H1 (cell line): ENCODE measurements at regions not wholly inside any gene's neighbourhood (a gene's known extent, or its start where the extent isn't known, plus 50 kb on each side); places are given as distances from the start of the nearest gene placed in this dataset.

Source experiments
- CHD7 ChIP-seq: fragments of 300-600 bp; sonication (generic); IDR thresholded peaks from 2 replicates; pipeline ENCODE4 v1.7.1; 2012; ENCODE audit warnings: low read length, moderate library complexity, mild to moderate bottlenecking, inconsistent platforms; ENCODE audit not compliant: insufficient replicate concordance
- GABPA ChIP-seq: IDR thresholded peaks from 2 replicates; pipeline ENCODE4 v1.6.1; 2011; ENCODE audit warnings: mild to moderate bottlenecking, low read length, moderate library complexity, borderline replicate concordance; ENCODE audit not compliant: insufficient read depth
- SP2 ChIP-seq: IDR thresholded peaks from 2 replicates; pipeline ENCODE4 v1.6.1; 2012; ENCODE audit warnings: mild to moderate bottlenecking, low read length, inconsistent platforms
- TAF1 ChIP-seq: IDR thresholded peaks from 2 replicates; pipeline ENCODE4 v1.6.1; 2011; ENCODE audit warnings: mild to moderate bottlenecking, low read depth, low read length

DNA sequence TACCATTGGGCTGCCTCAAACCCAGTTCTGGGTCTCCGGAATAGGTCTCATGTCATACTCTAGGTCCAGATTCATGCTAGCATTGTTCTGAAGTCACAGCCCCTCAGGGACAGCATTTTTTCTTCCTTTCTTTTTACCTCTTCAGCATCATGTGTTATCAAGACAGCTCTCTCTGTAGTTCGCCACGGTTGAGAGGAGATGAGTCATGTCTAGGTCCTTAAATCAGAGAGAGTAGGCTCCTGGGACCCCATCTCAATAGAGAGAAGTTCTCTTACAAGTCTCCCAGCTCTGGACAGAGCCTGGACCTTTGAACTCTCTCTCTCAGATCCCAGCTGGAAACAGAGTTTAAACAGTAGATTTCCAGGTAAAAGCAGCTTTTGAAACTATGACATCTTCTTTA lies 332.4 kb upstream of the CD180 start (continued):
- TF ChIP-seq CHD7 (no peak), GABPA (no peak), TAF1 (no peak), SP2 (no peak)
